GM10266 (cell line): ENCODE measurements at regions not wholly inside any gene's neighbourhood (a gene's known extent, or its start where the extent isn't known, plus 50 kb on each side); places are given as distances from the start of the nearest gene placed in this dataset.

ENCODE experiments used
- DNase-seq: peaks from one replicate; pipeline ENCODE4 v3.0.0; 2012; ENCODE audit errors: extremely low spot score
- CTCF ChIP-seq: IDR thresholded peaks from 2 replicates; pipeline ENCODE4 v1.5.1; 2012; ENCODE audit warnings: mild to moderate bottlenecking, low read depth; ENCODE audit not compliant: control insufficient read depth, insufficient read depth; ENCODE audit errors: missing control alignments

- no peak for DNase-seq
- no peak for TF ChIP-seq CTCF
These were observed 209.7 kb upstream of the STEAP4 start for GRCh38 chr7:88516429-88516828.

GRCh38 chr7:88515301-88515700, 208.6 kb upstream of the STEAP4 start:
- no peak for DNase-seq
- no peak for TF ChIP-seq CTCF

- DNase-seq: no peak
- TF ChIP-seq CTCF: no peak
These were observed 202.6 kb upstream of the STEAP4 start for GRCh38 chr7:88509341-88509740.

GRCh38 chr7:88500131-88500530, 193.4 kb upstream of the STEAP4 start:
- no peak for DNase-seq
- TF ChIP-seq CTCF: no peak

GRCh38 chr7:88495881-88496725, 189.4 kb upstream of the STEAP4 start:
- TF ChIP-seq CTCF: no peak
- DNase-seq: no peak

- TF ChIP-seq CTCF: no peak
- DNase-seq: no peak
These were observed 185.5 kb upstream of the STEAP4 start for GRCh38 chr7:88492153-88492552.

- no peak for DNase-seq
- TF ChIP-seq CTCF: no peak
These were observed 184.2 kb upstream of the STEAP4 start for GRCh38 chr7:88490874-88491273.
